Gastrocnemius medialis (tissue), 4 donors: ENCODE measurements at regions not wholly inside any gene's neighbourhood (a gene's known extent, or its start where the extent isn't known, plus 50 kb on each side); places are given as distances from the start of the nearest gene placed in this dataset.

Experiments used
- CTCF ChIP-seq, 5 experiments: fragments of 450-650 bp in 3 of 5; fragments of 200-600 bp in 2 of 5; sonication (generic) in 2 of 5; IDR thresholded peaks in 4 of 5; conservative IDR thresholded peaks in 1 of 5; 1 replicate in 4 of 5; 2 replicates in 1 of 5; pipeline ENCODE4 v1.5.1; 2016 to 2019; ENCODE audit warnings: antibody characterized with exemption in 5 of 5, mild to moderate bottlenecking in 3 of 5, moderate library complexity in 3 of 5
- POLR2A ChIP-seq, 2 donors: fragments of 450-650 bp; IDR thresholded peaks; one replicate each; pipeline ENCODE4 v1.6.1; 2017; ENCODE audit warnings: antibody characterized with exemption in 2 of 2, mild to moderate bottlenecking in 2 of 2, moderate library complexity in 2 of 2

DNA sequence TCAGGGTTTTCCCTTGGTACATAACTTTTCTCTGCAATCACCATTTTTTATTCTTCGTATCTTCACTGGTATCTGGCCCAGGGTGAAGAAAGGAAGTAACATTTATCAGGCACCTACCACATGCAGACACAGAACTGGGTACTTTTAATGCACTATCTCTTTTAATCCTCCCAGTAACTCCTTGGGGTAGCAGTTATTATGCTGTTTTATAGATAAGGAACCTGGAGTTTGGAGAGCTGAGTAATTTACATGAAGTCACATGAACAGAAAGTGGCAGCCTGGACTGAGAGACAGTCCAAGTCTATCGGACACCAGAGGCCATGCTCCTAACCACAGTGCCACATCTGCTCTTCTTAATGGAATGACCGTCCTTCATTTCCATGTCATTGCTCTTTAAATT, 117.1 kb upstream of the PODXL start:
- TF ChIP-seq CTCF (IDR thresholded peaks at IDR 0.05 in 4 of 5, conservative IDR thresholded peaks at IDR 0.05 in 1 of 5) (no peak), POLR2A (IDR thresholded peaks at IDR 0.05) (no peak)
